HG03060 (cell line): ENCODE measurements at regions not wholly inside any gene's neighbourhood (a gene's known extent, or its start where the extent isn't known, plus 50 kb on each side); places are given as distances from the start of the nearest gene placed in this dataset.

Source experiments
- ATAC-seq: cut with Tn5 transposase; IDR thresholded peaks from one replicate; pipeline ENCODE4 v1.9.1; 2021; ENCODE audit warnings: low read depth, moderate number of reproducible peaks; ENCODE audit not compliant: unreplicated experiment

- no peak for ATAC-seq
Observed at GRCh38 chr22:48886604-48887393, 940.9 kb downstream of the BRD1 start.

DNA sequence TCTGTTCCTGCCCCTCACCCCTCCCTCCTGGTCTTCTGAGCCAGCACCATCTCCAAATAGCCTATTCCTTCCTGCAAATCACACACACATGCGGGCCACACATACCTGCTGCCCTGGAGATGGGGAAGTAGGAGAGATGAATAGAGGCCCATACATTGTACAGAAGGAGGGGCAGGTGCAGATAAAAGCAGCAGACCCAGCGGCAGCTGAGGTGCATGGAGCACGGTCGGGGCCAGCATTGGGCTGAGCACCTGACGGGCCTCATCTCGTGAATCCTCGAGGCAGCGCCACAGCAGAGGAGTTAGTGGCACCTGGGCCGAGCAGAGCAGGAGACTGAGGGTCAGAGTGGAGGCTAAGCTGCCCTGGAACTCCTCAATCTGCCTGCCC is 941.8 kb downstream of the BRD1 start:
- ATAC-seq, result no peak

DNA sequence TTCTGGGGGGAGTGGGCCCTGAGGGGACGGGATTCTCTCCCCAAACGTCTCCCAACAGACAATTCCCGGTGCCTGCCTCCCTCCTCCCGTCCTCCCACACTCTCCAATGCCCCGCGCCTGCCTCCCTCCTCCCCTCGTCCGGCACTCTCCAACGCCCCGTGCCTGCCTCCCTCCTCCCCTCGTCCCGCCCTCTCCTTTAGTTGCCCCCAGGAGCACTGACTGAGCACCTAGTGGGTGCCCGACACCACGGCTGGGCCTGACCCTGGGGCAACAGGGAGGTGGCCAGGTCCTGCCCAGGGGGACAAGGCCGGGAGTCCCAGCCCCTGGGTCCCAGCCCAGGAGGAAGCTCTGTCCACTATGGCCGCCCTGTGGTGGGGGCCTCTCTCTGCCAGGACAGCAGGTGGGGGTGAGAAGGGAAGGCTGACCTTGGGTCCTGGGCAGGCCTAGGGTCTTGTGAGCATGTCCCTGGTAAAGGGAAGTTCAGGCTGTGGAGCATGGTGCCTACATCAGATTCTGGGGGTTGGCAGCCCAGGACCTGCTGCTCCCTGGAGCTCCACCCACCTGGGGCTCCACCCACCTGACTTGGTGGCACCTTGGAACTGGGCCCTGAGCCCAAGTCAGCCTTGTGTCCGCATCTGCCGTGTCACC is 942.3 kb downstream of the BRD1 start:
- no peak for ATAC-seq

- no peak for ATAC-seq
Observed at GRCh38 chr22:48884786-48885185, 942.9 kb downstream of the BRD1 start.

- no peak for ATAC-seq
Observed at GRCh38 chr22:48884324-48884723, 943.3 kb downstream of the BRD1 start.

GRCh38 chr22:48883211-48883960 is 944.3 kb downstream of the BRD1 start:
- ATAC-seq, result no peak

- no peak for ATAC-seq
Observed at GRCh38 chr22:48882636-48883200, 945.0 kb downstream of the BRD1 start.

DNA sequence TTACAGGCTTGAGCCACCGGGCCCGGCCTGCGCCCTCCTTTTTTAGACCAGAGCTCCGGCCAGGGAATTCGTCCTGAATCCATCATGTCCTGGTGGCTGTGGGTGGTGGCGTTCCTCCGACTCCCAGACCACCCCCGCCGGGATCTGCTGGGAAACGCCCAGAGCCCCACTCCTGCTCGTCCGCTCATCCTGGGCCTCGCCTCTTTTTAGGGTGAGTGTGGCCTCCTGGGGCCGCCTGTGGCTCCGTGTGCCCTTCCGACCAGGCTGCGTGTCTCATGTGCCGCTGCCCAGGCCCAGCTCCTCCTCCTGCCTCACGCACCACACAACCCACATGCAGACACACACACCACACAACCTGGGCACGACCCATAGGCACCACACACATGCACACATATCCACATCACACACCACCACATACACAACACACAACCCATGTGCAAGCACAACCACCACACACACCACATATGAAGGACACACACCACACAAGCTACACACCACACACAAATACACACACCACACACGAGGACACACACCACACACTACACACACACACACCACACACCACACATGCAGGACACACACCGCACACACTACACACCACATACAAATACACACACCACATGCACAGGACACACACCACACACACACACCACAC is 946.2 kb downstream of the BRD1 start:
- no peak for ATAC-seq

DNA sequence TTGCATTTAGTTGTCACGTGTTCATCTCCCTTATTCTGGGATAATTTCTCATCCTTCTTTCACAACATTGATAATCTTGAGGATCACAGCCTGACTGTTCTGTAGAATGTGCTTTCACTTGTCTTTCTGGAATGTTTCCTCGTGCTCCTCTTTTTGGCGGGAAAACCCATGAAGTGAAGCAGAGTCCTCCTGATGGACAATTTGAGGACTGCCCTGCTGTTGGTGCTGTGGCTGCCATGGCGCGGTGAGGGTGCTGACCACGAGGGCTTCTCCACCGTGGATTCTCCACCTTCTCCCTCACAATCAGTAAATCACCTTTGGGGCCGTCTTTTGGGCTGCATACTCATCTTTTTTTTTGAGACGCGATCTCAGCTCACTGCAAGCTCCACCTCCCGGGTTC is 946.9 kb downstream of the BRD1 start:
- ATAC-seq, result no peak

GRCh38 chr22:48876951-48877350 is 950.7 kb downstream of the BRD1 start:
- no peak for ATAC-seq

- no peak for ATAC-seq
Observed at GRCh38 chr22:48874956-48875355, 952.7 kb downstream of the BRD1 start.

- no peak for ATAC-seq
Observed at GRCh38 chr22:48873191-48873520, 954.5 kb downstream of the BRD1 start.

DNA sequence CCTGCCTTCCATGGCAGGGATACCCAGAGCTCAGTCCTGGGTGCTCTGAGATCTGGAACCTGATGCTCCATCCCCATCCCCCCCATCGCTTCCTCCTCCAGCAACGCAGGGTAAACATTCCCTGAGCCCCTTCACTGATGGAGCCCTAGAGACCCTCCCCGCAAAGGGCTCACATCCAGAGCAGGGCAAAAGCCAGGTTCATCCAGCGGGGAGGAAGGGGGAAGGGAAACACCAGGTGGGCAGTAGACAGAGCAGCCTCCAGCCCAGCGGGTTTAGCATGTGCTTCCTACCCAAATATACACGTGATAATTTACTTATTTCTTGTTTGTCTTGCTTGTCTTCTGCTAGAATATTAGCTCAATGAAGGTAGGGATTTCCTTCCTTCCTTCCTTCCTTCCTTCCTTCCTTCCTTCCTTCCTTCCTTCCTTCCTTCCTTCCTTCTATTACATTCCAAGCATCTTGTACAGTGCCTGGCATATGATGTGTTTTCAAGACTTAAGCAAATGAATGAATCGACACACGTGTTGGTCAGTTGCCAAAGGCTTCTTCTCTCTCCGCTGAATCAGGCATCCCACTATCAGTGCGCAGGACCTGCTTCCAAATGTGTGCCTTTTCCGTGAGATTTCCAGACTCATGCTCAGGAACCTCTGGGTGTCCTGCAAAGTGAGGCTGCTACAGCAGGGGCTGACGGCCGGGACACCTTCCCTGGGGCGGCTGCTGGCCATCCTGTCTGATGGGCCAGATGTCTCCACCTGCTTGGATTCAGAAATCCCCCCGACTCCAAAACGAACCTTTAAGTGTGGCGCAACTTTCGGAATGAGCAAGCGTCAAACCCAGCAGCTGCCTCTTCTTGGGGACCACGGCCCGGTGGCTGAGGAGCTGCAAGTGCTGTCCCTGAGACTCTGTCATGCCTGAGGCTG is 955.1 kb downstream of the BRD1 start:
- no peak for ATAC-seq

DNA sequence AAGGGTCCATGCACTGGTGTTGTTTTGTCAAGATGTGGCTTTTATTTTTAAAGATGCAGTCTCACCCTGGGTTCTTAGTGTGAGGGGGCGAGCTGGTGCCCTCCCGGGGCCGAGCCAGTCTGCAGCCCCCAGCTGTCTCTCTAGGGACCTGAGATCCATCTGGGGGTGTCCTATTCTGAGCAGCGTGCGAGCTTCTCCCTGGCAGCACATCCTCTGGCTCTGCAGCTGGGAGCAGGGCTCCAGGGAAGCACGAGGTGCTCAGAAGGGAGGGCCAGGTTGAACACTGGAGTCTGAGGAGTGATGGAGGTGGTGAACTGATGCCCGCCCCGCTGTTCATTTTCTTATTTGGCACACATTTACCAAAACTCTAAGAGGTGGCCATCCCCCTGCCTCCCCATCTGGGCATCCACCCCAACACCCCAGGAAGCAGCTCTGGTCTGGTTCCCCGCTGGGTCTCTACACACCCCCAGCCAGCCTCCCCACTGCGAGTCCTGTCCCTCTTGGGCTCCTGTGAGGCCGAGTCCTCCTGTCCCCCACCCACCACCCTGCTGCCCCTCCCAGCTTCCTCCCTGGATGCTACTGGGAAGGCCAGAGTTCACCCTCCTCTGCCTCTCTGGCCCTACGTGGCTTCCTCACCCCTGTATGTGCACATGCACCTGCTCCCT is 956.4 kb downstream of the BRD1 start:
- no peak for ATAC-seq

DNA sequence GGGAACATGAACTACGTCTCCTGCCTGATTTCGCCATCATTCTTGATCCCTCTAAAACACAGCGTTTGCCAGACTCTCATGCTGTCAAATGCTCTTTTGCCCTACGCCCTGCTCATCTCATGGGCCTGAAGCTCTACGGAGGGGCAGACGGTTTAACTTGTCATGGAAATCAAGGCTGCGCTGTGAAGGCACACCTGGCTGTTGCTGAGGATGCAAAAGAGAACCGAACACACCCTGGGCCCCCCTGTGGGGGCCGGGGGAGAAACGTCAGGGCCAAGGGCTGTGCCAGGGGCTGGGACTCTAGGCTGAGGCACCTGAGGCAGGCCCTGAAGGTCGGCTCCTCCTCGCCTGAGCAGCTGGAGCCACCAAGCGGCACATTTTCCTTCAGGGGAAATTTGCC is 957.2 kb downstream of the BRD1 start:
- no peak for ATAC-seq

- no peak for ATAC-seq
Observed at GRCh38 chr22:48869788-48870187, 957.9 kb downstream of the BRD1 start.

DNA sequence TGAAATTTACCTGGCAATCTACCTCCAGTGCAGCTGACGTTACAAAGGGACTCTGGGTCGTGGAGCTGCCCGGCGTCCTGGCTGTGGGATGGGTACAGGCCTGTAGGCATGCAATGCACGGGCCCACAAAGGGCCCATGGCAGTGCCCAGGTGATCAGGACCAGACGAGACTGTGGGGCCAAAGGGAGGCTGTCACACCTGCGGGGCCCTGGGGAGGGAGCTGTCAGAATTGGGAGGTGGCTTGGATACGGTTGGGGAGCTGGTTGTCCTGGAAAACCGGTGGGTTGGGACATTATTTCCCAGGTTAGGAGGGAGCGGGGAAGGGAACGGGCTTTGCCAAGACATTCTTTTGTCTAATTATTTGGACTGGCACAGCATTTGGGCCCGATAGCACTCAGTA is 958.5 kb downstream of the BRD1 start:
- no peak for ATAC-seq

- no peak for ATAC-seq
Observed at GRCh38 chr22:48868554-48868953, 959.1 kb downstream of the BRD1 start.

GRCh38 chr22:48867891-48868290 is 959.8 kb downstream of the BRD1 start:
- ATAC-seq, result no peak
